ENCODE measurements at regions not wholly inside any gene's neighbourhood (a gene's known extent, or its start where the extent isn't known, plus 50 kb on each side); places are given as distances from the start of the nearest gene placed in this dataset.
"Not testable (repeated sequence)": the region's sequence is repeated elsewhere in the genome, so short reads cannot be mapped to it uniquely, and the experiment has no call there.

DNA sequence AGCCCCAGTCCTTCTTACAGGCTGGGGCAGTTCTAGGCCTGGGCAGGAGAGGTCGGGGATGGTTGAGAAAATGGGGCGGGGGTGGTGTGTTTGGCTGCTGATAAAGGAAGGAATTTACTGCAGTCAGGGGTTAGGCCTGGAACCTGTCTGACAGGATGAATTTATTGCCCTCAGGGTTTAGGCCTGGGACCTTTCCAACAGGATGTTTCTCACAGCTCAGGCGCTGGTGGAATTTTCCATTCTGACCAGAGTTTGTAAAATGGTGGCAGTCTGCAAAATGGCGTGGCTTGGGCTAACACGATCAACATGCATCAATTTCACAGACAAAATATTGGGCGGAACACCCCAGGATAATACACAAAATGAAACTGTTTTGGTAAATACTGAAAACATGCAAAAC, 83.5 kb upstream of the SPIN4 start:
- Histone ChIP-seq H3K9me3 (ENCODE audit: control insufficient read depth in 2 of 2, insufficient read depth in 1 of 2, low read depth in 1 of 2, low read length in 1 of 2) (peaks cover 0 to 5% of the 10 kb centered on the region in 2 donors), H3K4me1 (ENCODE audit: control insufficient read depth in 2 of 2, insufficient read depth in 2 of 2, low read length in 1 of 2) (peaks cover 0 to 2% of the 10 kb centered on the region in 2 donors), H3K27me3 (ENCODE audit: control insufficient read depth in 1 of 2, insufficient read depth in 2 of 2, low read length in 2 of 2) (no peaks in the 10 kb centered on the region), H3K36me3 (ENCODE audit: control insufficient read depth in 2 of 2, insufficient read depth in 2 of 2, low read length in 1 of 2) (no peaks in the 10 kb centered on the region), H3K27ac (ENCODE audit: low read depth in 2 of 2, low read length in 1 of 2) (peak overlapping the region in 1 of 2 donors; percentile 7), H3K4me3 (ENCODE audit: low read depth in 1 of 2, low read length in 2 of 2) (no peak overlapping the region)
- 61 to 76% methylated on average over 6 of the region's 6 CpGs for WGBS, 2 donors

DNA sequence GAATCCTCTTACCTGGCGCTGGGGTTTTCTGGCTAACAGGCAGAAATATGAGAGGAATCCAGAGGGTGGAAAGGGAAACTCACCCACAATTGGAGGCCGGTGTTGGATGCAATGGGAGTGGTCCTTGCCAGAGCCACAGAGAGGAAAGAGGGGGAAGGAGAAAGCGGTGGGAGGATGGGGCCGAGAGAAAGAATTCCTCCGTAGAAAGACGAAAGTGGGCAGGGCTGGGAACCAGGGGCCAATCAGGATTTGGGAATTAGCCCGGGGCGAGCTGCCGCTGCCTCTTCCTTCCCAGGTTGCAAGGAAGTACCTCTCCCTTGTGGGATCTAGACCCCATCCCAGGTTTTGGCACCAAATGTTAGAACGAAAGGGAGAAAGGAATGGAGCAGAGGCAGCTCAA, 83.1 kb upstream of the SPIN4 start:
- WGBS, 2 donors = 88 to 90% methylated on average over 10 of the region's 10 CpGs
- H3K4me3 ChIP-seq (ENCODE audit: low read depth in 1 of 2, low read length in 2 of 2) = no peak overlapping the region
- H3K27ac ChIP-seq (ENCODE audit: low read depth in 2 of 2, low read length in 1 of 2) = peak overlapping the region in 1 of 2 donors; percentile 7
- no peaks in the 10 kb centered on the region for H3K36me3 ChIP-seq (ENCODE audit: control insufficient read depth in 2 of 2, insufficient read depth in 2 of 2, low read length in 1 of 2)
- H3K27me3 ChIP-seq (ENCODE audit: control insufficient read depth in 1 of 2, insufficient read depth in 2 of 2, low read length in 2 of 2) = no peaks in the 10 kb centered on the region
- H3K4me1 ChIP-seq (ENCODE audit: control insufficient read depth in 2 of 2, insufficient read depth in 2 of 2, low read length in 1 of 2) = peaks cover 0 to 2% of the 10 kb centered on the region in 2 donors
- H3K9me3 ChIP-seq (ENCODE audit: control insufficient read depth in 2 of 2, insufficient read depth in 1 of 2, low read depth in 1 of 2, low read length in 1 of 2) = peaks cover 0 to 5% of the 10 kb centered on the region in 2 donors

DNA sequence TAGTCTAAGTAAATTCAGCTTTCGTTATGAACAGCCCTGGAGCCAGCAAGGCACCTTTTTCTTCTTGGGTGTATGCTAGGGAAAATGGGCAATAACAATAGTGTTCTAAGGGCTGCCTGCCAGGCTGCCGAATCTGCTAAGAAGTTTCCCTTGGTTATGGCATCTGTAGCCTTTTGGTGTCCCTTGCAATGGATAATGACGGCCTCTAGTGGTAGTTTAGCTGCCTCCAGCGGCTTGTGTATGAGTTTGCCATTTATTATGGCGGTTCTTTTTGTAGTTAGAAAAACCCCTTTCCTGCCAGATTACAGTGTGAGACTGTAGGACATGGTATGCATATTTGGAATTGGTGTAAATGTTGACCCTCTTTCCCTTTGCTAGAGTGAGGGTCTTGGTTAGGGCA, 78.9 kb upstream of the SPIN4 start:
- peaks cover 0 to 2% of the 10 kb centered on the region in 2 donors for H3K4me1 ChIP-seq (ENCODE audit: control insufficient read depth in 2 of 2, insufficient read depth in 2 of 2, low read length in 1 of 2)
- H3K36me3 ChIP-seq (ENCODE audit: control insufficient read depth in 2 of 2, insufficient read depth in 2 of 2, low read length in 1 of 2) = no peaks in the 10 kb centered on the region
- H3K27me3 ChIP-seq (ENCODE audit: control insufficient read depth in 1 of 2, insufficient read depth in 2 of 2, low read length in 2 of 2) = no peaks in the 10 kb centered on the region
- WGBS, 2 donors = 68 to 91% methylated on average over 5 of the region's 5 CpGs
- no peak overlapping the region for H3K4me3 ChIP-seq (ENCODE audit: low read depth in 1 of 2, low read length in 2 of 2)
- no peak overlapping the region for H3K27ac ChIP-seq (ENCODE audit: low read depth in 2 of 2, low read length in 1 of 2)
- H3K9me3 ChIP-seq (ENCODE audit: control insufficient read depth in 2 of 2, insufficient read depth in 1 of 2, low read depth in 1 of 2, low read length in 1 of 2) = peaks cover 0 to 5% of the 10 kb centered on the region in 2 donors

DNA sequence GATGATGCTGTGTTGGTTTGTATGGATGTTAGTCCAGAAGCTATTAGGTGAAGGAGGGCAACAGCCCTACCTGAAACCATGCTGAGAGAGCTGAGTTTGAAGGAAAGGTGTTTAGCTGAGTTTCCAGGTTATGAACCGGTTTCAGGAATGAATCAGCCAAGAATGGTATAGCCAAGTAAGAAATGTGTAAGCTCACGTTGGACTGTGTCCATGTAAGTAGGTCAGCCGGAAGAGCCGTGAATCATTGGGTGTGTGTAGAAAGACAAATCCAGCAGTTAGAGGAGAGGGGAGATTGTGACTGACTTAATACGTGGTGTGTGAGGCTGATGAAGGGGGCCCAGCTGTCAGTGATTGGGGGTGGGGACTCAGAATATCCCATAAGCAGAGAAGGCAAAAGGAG, 77.2 kb upstream of the SPIN4 start:
- Histone ChIP-seq H3K4me1 (ENCODE audit: control insufficient read depth in 2 of 2, insufficient read depth in 2 of 2, low read length in 1 of 2) (peaks cover 2 to 3% of the 10 kb centered on the region in 2 donors), H3K9me3 (ENCODE audit: control insufficient read depth in 2 of 2, insufficient read depth in 1 of 2, low read depth in 1 of 2, low read length in 1 of 2) (no peaks in the 10 kb centered on the region), H3K27ac (ENCODE audit: low read depth in 2 of 2, low read length in 1 of 2) (peak overlapping the region; percentile 76 to 77), H3K36me3 (ENCODE audit: control insufficient read depth in 2 of 2, insufficient read depth in 2 of 2, low read length in 1 of 2) (no peaks in the 10 kb centered on the region), H3K4me3 (ENCODE audit: low read depth in 1 of 2, low read length in 2 of 2) (no peak overlapping the region), H3K27me3 (ENCODE audit: control insufficient read depth in 1 of 2, insufficient read depth in 2 of 2, low read length in 2 of 2) (no peaks in the 10 kb centered on the region)
- 62 to 67% methylated on average over 5 of the region's 5 CpGs for WGBS, 2 donors

DNA sequence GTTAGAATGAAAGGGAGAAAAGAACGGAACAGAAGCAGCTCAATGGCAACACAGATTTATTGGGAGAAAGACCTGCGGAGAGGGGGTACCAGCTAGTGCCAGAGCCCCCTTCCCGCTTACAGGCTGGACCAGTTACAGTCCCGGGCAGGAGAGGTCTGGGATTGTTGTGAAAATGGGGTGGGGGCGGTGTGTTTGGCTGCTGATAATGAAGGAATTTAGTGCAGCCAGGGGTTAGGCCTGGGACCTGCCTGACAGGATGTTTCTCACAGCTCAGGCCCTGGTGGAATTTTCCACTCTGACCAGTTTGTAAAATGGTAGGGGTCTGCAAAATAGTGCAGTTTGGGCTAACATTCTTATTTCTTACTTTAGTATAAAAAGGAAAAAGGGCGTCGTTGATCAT, 75.4 kb upstream of the SPIN4 start:
- no peaks in the 10 kb centered on the region for H3K9me3 ChIP-seq (ENCODE audit: control insufficient read depth in 2 of 2, insufficient read depth in 1 of 2, low read depth in 1 of 2, low read length in 1 of 2)
- H3K4me1 ChIP-seq (ENCODE audit: control insufficient read depth in 2 of 2, insufficient read depth in 2 of 2, low read length in 1 of 2) = peaks cover 2 to 3% of the 10 kb centered on the region in 2 donors
- no peaks in the 10 kb centered on the region for H3K36me3 ChIP-seq (ENCODE audit: control insufficient read depth in 2 of 2, insufficient read depth in 2 of 2, low read length in 1 of 2)
- WGBS, 2 donors = 81 to 90% methylated on average over 7 of the region's 7 CpGs
- no peaks in the 10 kb centered on the region for H3K27me3 ChIP-seq (ENCODE audit: control insufficient read depth in 1 of 2, insufficient read depth in 2 of 2, low read length in 2 of 2)
- H3K27ac ChIP-seq (ENCODE audit: low read depth in 2 of 2, low read length in 1 of 2) = no peak overlapping the region
- H3K4me3 ChIP-seq (ENCODE audit: low read depth in 1 of 2, low read length in 2 of 2) = no peak overlapping the region

DNA sequence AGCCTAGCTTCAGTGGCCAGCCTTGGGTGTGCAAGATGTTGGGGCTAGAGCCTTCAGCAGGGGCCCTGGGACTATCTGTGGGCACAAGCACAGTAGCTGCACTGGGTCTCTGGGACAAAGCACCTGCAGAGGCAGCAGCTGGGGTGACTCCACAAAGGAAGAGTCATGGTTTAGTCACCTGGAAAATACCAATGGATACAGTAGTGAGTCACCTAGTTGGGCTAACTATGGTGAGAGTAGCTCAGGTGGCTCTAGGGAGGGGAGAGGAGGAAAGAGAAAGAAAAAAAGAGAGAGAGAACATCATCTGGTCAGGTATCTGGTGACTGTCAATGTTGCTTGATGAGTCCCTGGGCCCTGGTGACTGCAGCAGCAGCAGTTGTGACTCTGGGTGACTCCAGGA, 72.9 kb upstream of the SPIN4 start:
- no peaks in the 10 kb centered on the region for H3K9me3 ChIP-seq (ENCODE audit: control insufficient read depth in 2 of 2, insufficient read depth in 1 of 2, low read depth in 1 of 2, low read length in 1 of 2)
- H3K4me1 ChIP-seq (ENCODE audit: control insufficient read depth in 2 of 2, insufficient read depth in 2 of 2, low read length in 1 of 2) = peaks cover 2 to 3% of the 10 kb centered on the region in 2 donors
- no peak overlapping the region for H3K4me3 ChIP-seq (ENCODE audit: low read depth in 1 of 2, low read length in 2 of 2)
- H3K27ac ChIP-seq (ENCODE audit: low read depth in 2 of 2, low read length in 1 of 2) = peak overlapping the region; percentile 37 to 77
- no peaks in the 10 kb centered on the region for H3K36me3 ChIP-seq (ENCODE audit: control insufficient read depth in 2 of 2, insufficient read depth in 2 of 2, low read length in 1 of 2)
- H3K27me3 ChIP-seq (ENCODE audit: control insufficient read depth in 1 of 2, insufficient read depth in 2 of 2, low read length in 2 of 2) = no peaks in the 10 kb centered on the region

DNA sequence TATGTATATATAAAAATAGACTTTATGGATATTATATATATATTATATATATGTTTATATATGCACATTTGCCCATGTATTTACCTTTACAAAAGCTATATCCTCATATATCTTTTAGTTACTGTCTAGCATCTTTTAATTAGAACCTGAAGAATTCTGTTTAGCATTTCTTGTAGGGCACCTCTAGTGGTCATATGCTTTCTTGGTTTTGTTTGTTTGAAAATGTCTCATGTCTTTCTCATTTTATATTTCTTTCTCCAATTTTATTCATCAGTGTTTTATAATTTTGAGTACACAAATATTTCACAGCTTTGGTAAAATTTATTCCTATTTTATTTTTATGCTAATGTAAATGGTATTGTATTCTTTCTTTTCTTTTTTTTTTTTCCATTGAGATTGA, 70.3 kb upstream of the SPIN4 start:
- peaks cover 2 to 3% of the 10 kb centered on the region in 2 donors for H3K4me1 ChIP-seq (ENCODE audit: control insufficient read depth in 2 of 2, insufficient read depth in 2 of 2, low read length in 1 of 2)
- no peaks in the 10 kb centered on the region for H3K36me3 ChIP-seq (ENCODE audit: control insufficient read depth in 2 of 2, insufficient read depth in 2 of 2, low read length in 1 of 2)
- H3K4me3 ChIP-seq (ENCODE audit: low read depth in 1 of 2, low read length in 2 of 2) = no peak overlapping the region
- no peaks in the 10 kb centered on the region for H3K27me3 ChIP-seq (ENCODE audit: control insufficient read depth in 1 of 2, insufficient read depth in 2 of 2, low read length in 2 of 2)
- H3K9me3 ChIP-seq (ENCODE audit: control insufficient read depth in 2 of 2, insufficient read depth in 1 of 2, low read depth in 1 of 2, low read length in 1 of 2) = no peaks in the 10 kb centered on the region
- no peak overlapping the region for H3K27ac ChIP-seq (ENCODE audit: low read depth in 2 of 2, low read length in 1 of 2)

DNA sequence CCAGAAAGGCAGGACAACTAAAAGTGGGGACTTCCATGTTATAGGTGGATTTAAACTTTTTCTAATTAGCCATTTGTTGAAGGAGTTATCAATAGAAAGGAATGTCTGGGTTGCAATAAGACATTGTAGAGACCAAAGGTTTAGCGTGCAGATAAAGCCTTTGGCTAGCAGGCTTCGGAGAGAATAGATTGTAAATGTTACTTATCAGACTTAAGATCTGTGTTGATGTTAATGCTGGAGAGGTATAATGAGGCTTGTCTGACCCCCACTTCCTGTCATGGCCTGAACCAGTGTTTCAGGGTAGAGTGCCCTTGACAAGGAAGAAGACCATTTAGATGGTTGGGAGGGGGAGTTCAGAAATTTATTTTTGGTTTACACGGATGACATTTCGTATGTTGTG, 67.1 kb upstream of the SPIN4 start:
- Histone ChIP-seq H3K36me3 (ENCODE audit: control insufficient read depth in 2 of 2, insufficient read depth in 2 of 2, low read length in 1 of 2) (no peaks in the 10 kb centered on the region), H3K9me3 (ENCODE audit: control insufficient read depth in 2 of 2, insufficient read depth in 1 of 2, low read depth in 1 of 2, low read length in 1 of 2) (no peaks in the 10 kb centered on the region), H3K27me3 (ENCODE audit: control insufficient read depth in 1 of 2, insufficient read depth in 2 of 2, low read length in 2 of 2) (no peaks in the 10 kb centered on the region), H3K27ac (ENCODE audit: low read depth in 2 of 2, low read length in 1 of 2) (no peak overlapping the region), H3K4me1 (ENCODE audit: control insufficient read depth in 2 of 2, insufficient read depth in 2 of 2, low read length in 1 of 2) (no peaks in the 10 kb centered on the region), H3K4me3 (ENCODE audit: low read depth in 1 of 2, low read length in 2 of 2) (no peak overlapping the region)
- 85 to 93% methylated on average over 4 of the region's 4 CpGs for WGBS, 2 donors

DNA sequence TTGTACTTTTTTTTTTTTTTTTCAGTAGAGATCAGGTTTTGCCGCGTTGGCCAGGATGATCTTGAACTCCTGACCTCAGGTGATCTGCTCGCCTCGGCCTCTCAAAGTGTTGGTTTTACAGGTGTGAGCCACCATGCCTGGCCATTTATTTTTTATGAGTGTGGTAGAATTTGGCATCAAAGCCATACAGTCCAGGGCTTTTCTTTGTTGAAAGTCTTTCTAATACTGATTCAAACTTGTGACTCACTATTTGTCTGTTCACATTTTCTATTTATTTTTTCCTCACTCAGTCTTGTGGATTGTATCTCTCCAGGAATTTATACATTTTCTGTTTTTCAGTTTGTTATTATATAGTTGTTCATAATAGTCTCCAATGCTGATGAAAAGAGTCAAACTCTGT, 66.5 kb upstream of the SPIN4 start:
- 94 to 97% methylated on average over 4 of the region's 4 CpGs for WGBS, 2 donors
- no peaks in the 10 kb centered on the region for H3K4me1 ChIP-seq (ENCODE audit: control insufficient read depth in 2 of 2, insufficient read depth in 2 of 2, low read length in 1 of 2)
- H3K9me3 ChIP-seq (ENCODE audit: control insufficient read depth in 2 of 2, insufficient read depth in 1 of 2, low read depth in 1 of 2, low read length in 1 of 2) = no peaks in the 10 kb centered on the region
- H3K36me3 ChIP-seq (ENCODE audit: control insufficient read depth in 2 of 2, insufficient read depth in 2 of 2, low read length in 1 of 2) = no peaks in the 10 kb centered on the region
- no peak overlapping the region for H3K4me3 ChIP-seq (ENCODE audit: low read depth in 1 of 2, low read length in 2 of 2)
- H3K27ac ChIP-seq (ENCODE audit: low read depth in 2 of 2, low read length in 1 of 2) = no peak overlapping the region
- H3K27me3 ChIP-seq (ENCODE audit: control insufficient read depth in 1 of 2, insufficient read depth in 2 of 2, low read length in 2 of 2) = no peaks in the 10 kb centered on the region

DNA sequence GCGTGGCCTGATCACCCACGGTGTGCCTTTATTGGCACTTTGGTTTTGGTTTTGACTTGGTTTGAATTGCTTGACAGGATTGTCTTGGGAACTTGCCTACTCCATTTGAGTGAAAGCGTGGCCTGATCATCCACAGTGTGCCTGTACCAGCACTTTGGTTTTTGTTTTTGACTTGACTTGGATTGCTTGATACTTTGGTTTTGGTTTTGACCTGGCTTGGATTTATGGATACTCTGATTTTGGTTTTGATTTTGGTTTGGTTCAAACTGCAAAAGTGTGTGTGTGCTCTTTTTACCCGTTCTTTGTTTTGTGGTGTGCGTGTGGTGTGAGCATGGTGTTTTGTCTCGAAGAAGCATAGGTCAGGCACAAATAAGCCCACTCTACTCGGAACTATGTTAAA, 58.8 kb upstream of the SPIN4 start:
- not testable (repeated sequence) for H3K36me3 ChIP-seq (ENCODE audit: control insufficient read depth in 2 of 2, insufficient read depth in 2 of 2, low read length in 1 of 2); H3K9me3 ChIP-seq (ENCODE audit: control insufficient read depth in 2 of 2, insufficient read depth in 1 of 2, low read depth in 1 of 2, low read length in 1 of 2); H3K27me3 ChIP-seq (ENCODE audit: control insufficient read depth in 1 of 2, insufficient read depth in 2 of 2, low read length in 2 of 2); H3K27ac ChIP-seq (ENCODE audit: low read depth in 2 of 2, low read length in 1 of 2); H3K4me1 ChIP-seq (ENCODE audit: control insufficient read depth in 2 of 2, insufficient read depth in 2 of 2, low read length in 1 of 2); H3K4me3 ChIP-seq (ENCODE audit: low read depth in 1 of 2, low read length in 2 of 2)
- 85 to 95% methylated on average over 7 of the region's 7 CpGs for WGBS, 2 donors
